ENCODE measurements at regions not wholly inside any gene's neighbourhood (a gene's known extent, or its start where the extent isn't known, plus 50 kb on each side); places are given as distances from the start of the nearest gene placed in this dataset.

- TF ChIP-seq CREB1 (IDR thresholded peaks at IDR 0.05; ENCODE audit: low read depth) (no peak), USF1 (IDR thresholded peaks at IDR 0.05) (no peak), FOXM1 (IDR thresholded peaks at IDR 0.05; ENCODE audit: borderline replicate concordance, low read depth) (no peak), EGR1 (IDR thresholded peaks at IDR 0.05) (no peak), EP300 (IDR thresholded peaks at IDR 0.05; ENCODE audit: borderline replicate concordance) (no peak), TCF12 (IDR thresholded peaks at IDR 0.05; ENCODE audit: low read depth) (no peak), TEAD4 (IDR thresholded peaks at IDR 0.05) (no peak), ZBTB7A (IDR thresholded peaks at IDR 0.05; ENCODE audit: low read depth) (no peak), TAF1 (IDR thresholded peaks at IDR 0.05; ENCODE audit: low read depth) (no peak)
- TF ChIP-seq, protein P1, sequence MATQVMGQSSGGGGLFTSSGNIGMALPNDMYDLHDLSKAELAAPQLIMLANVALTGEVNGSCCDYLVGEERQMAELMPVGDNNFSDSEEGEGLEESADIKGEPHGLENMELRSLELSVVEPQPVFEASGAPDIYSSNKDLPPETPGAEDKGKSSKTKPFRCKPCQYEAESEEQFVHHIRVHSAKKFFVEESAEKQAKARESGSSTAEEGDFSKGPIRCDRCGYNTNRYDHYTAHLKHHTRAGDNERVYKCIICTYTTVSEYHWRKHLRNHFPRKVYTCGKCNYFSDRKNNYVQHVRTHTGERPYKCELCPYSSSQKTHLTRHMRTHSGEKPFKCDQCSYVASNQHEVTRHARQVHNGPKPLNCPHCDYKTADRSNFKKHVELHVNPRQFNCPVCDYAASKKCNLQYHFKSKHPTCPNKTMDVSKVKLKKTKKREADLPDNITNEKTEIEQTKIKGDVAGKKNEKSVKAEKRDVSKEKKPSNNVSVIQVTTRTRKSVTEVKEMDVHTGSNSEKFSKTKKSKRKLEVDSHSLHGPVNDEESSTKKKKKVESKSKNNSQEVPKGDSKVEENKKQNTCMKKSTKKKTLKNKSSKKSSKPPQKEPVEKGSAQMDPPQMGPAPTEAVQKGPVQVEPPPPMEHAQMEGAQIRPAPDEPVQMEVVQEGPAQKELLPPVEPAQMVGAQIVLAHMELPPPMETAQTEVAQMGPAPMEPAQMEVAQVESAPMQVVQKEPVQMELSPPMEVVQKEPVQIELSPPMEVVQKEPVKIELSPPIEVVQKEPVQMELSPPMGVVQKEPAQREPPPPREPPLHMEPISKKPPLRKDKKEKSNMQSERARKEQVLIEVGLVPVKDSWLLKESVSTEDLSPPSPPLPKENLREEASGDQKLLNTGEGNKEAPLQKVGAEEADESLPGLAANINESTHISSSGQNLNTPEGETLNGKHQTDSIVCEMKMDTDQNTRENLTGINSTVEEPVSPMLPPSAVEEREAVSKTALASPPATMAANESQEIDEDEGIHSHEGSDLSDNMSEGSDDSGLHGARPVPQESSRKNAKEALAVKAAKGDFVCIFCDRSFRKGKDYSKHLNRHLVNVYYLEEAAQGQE (IDR thresholded peaks at IDR 0.05; ENCODE audit: low read depth): no peak
- TF ChIP-seq, protein P2, sequence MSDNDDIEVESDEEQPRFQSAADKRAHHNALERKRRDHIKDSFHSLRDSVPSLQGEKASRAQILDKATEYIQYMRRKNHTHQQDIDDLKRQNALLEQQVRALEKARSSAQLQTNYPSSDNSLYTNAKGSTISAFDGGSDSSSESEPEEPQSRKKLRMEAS (IDR thresholded peaks at IDR 0.05): no peak
These were observed 293.6 kb upstream of the NDST3 start for GRCh38 chr4:117740736-117741135.

GRCh38 chr4:117755438-117755837 is 278.8 kb upstream of the NDST3 start:
- TF ChIP-seq FOXM1 (IDR thresholded peaks at IDR 0.05; ENCODE audit: borderline replicate concordance, low read depth) (no peak), ZBTB7A (IDR thresholded peaks at IDR 0.05; ENCODE audit: low read depth) (no peak), CREB1 (IDR thresholded peaks at IDR 0.05; ENCODE audit: low read depth) (no peak), NFIC (IDR thresholded peaks at IDR 0.05) (no peak), YY1 (IDR thresholded peaks at IDR 0.05; ENCODE audit: low read depth) (no peak), CEBPB (IDR thresholded peaks at IDR 0.05) (no peak), EGR1 (IDR thresholded peaks at IDR 0.05) (no peak), TCF12 (IDR thresholded peaks at IDR 0.05; ENCODE audit: low read depth) (no peak), USF1 (IDR thresholded peaks at IDR 0.05) (no peak), EP300 (IDR thresholded peaks at IDR 0.05; ENCODE audit: borderline replicate concordance) (no peak), TEAD4 (IDR thresholded peaks at IDR 0.05) (no peak), TAF1 (IDR thresholded peaks at IDR 0.05; ENCODE audit: low read depth) (no peak), RAD21 (IDR thresholded peaks at IDR 0.05; ENCODE audit: low read depth) (no peak)
- TF ChIP-seq, protein P1 (IDR thresholded peaks at IDR 0.05; ENCODE audit: low read depth): no peak
- TF ChIP-seq, protein P2 (IDR thresholded peaks at IDR 0.05): no peak

GRCh38 chr4:117768610-117769009 is 265.7 kb upstream of the NDST3 start:
- TF ChIP-seq FOXM1 (IDR thresholded peaks at IDR 0.05; ENCODE audit: borderline replicate concordance, low read depth): no peak
- TF ChIP-seq RAD21 (IDR thresholded peaks at IDR 0.05; ENCODE audit: low read depth): no peak
- no peak for TF ChIP-seq TEAD4 (IDR thresholded peaks at IDR 0.05)
- TF ChIP-seq EP300 (IDR thresholded peaks at IDR 0.05; ENCODE audit: borderline replicate concordance): no peak
- TF ChIP-seq TCF12 (IDR thresholded peaks at IDR 0.05; ENCODE audit: low read depth): no peak
- no peak for TF ChIP-seq YY1 (IDR thresholded peaks at IDR 0.05; ENCODE audit: low read depth)
- no peak for TF ChIP-seq ZBTB7A (IDR thresholded peaks at IDR 0.05; ENCODE audit: low read depth)
- no peak for TF ChIP-seq CREB1 (IDR thresholded peaks at IDR 0.05; ENCODE audit: low read depth)

DNA sequence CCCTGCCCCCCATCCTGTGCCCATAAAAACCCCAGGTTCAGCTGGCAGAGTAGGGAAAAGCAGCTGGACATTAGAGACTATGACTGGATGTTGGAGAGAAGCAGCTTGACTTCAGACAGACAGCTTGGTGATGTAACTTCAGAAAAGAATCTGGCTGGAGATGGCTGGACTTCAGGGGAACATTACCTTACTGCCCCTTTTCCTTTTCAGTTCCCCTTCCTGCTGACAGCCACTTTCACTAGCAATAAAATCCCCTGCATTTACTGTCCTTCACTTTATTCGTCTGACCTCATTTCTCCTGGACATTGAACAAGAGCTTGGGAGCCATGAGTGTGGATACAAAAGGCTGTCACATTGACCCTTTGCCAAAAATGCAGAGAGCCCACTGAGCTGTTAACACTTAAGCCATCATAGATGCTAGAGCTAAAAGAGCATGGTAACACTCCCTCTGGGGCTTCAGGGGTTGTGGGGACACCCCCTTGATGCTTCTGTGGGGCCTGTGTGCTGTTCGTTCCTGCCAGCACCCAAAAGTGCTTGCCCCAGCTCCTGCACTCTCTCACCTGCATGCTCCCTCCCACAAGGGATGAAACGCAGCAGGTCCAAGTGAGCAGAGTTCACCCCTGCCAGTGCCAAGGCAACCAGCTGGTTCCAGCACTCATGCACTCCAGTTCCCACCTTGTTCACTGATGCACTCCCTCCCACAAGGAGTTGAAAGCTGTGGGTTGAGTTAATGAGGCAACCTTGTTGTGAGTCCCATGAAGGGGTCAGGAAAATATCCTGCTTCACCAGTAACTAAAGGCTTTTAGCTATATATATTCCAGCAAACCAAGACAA is 263.8 kb upstream of the NDST3 start:
- TF ChIP-seq, protein P1 (IDR thresholded peaks at IDR 0.05; ENCODE audit: low read depth): no peak
- TF ChIP-seq CREB1 (IDR thresholded peaks at IDR 0.05; ENCODE audit: low read depth) (no peak), TCF12 (IDR thresholded peaks at IDR 0.05; ENCODE audit: low read depth) (no peak), ZBTB7A (IDR thresholded peaks at IDR 0.05; ENCODE audit: low read depth) (no peak), YY1 (IDR thresholded peaks at IDR 0.05; ENCODE audit: low read depth) (no peak), EGR1 (IDR thresholded peaks at IDR 0.05) (no peak), NFIC (IDR thresholded peaks at IDR 0.05) (no peak), FOXM1 (IDR thresholded peaks at IDR 0.05; ENCODE audit: borderline replicate concordance, low read depth) (no peak)
- TF ChIP-seq, protein P2 (IDR thresholded peaks at IDR 0.05): no peak
